ENCODE measurements at regions not wholly inside any gene's neighbourhood (a gene's known extent, or its start where the extent isn't known, plus 50 kb on each side); places are given as distances from the start of the nearest gene placed in this dataset.

DNA sequence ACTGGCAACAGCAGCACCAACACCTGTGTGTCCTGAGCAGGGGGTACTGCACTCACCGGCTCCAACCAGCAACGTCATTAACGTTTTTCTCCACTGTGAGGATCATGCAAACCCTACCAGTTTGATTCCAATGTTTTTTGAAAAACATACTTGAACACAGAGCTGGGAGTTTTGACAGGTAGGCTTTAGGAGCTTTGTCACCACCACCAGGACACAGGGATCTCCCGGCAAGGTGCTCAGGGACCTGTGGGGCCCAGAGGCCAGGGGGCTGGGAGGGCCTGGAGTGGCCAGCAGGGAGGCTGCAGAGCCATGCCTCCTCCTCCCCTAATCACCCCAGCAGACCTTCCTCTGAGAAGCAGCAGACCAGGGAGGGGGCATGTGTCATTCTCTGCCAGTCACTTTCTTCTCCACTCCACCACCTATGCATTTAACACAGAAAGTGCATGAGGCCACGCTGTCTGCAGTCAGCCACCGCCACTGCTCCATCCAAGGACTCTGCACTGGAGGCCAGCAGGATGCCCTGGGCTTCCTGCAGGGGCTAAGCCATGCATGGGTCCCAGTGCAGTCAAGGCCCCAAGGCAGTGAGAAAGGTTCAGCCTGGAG, 768.2 kb downstream of the KCNJ18 start:
- Histone ChIP-seq H3K27ac (ENCODE audit: low read depth, low read length) (no peak overlapping the region), H3K27me3 (ENCODE audit: control insufficient read depth, insufficient read depth, low read length) (no peaks in the 10 kb centered on the region), H3K9me3 (ENCODE audit: control insufficient read depth, insufficient read depth, low read length) (peaks cover 35% of the 10 kb centered on the region), H3K4me3 (ENCODE audit: low read depth, low read length) (no peak overlapping the region)
- CTCF ChIA-PET, result no interaction called here
- POLR2A ChIA-PET, result no interaction called here
- TF ChIP-seq, protein P1, sequence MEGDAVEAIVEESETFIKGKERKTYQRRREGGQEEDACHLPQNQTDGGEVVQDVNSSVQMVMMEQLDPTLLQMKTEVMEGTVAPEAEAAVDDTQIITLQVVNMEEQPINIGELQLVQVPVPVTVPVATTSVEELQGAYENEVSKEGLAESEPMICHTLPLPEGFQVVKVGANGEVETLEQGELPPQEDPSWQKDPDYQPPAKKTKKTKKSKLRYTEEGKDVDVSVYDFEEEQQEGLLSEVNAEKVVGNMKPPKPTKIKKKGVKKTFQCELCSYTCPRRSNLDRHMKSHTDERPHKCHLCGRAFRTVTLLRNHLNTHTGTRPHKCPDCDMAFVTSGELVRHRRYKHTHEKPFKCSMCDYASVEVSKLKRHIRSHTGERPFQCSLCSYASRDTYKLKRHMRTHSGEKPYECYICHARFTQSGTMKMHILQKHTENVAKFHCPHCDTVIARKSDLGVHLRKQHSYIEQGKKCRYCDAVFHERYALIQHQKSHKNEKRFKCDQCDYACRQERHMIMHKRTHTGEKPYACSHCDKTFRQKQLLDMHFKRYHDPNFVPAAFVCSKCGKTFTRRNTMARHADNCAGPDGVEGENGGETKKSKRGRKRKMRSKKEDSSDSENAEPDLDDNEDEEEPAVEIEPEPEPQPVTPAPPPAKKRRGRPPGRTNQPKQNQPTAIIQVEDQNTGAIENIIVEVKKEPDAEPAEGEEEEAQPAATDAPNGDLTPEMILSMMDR (IDR thresholded peaks at IDR 0.05; ENCODE audit: low read depth, low read length), result no peak
- no peak for DNase-seq (ENCODE audit: low read depth, low spot score)

DNA sequence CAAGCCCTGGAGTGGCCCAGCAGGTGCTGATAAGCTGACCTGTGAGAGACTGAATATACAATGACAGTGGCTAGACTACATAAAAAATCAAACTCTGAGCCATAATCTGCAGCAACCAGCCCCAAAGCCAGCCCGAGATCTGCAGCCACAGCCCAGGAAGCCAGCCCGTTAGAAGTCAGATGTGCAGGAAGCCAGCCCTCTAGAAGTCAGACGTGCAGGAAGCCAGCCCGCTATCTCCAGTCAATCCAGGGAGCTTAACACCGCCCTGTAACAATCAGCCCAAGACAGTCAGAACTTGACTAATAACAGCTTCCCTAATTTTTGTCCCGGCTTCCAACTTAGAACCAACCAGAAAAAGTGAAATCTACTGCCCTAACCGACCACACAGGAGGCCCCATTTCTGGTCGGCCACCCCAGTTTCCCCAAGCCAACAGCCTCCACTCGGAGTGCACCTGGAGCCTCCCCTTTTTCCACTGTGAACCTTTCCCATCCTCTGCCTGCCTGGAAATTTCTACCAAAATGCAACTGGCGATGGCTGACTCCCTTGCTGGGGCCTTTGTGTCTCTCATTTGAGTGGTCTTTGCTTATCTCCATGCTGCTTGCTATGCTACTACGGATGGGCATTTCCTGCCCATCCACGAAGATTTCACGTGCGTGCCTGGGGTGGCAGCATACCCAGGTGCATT, 769.3 kb downstream of the KCNJ18 start:
- no peaks in the 10 kb centered on the region for H3K27me3 ChIP-seq (ENCODE audit: control insufficient read depth, insufficient read depth, low read length)
- TF ChIP-seq, protein P1 (IDR thresholded peaks at IDR 0.05; ENCODE audit: low read depth, low read length), result no peak
- CTCF ChIA-PET, result no interaction called here

DNA sequence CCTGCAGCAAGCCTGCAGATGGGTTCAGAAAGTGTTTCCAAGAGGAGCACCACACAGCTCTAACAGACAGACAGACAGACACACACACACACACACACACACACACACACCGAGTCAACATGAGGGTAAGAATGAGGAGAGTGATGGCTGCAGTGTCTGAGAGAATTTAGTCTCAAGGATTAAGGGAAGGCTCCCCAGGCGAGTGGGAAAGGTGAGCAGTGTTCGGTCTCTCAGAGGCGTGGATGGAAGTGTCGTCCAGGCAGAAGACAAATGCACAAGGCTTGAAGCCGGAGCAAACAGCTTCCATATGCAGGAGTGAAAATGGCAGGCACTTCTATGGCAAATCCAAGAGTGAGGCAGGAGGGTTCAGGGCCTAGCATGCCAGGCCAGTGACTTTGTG, 770.1 kb downstream of the KCNJ18 start:
- Histone ChIP-seq H3K9me3 (ENCODE audit: control insufficient read depth, insufficient read depth, low read length) (peaks cover 43% of the 10 kb centered on the region), H3K27ac (ENCODE audit: low read depth, low read length) (no peak overlapping the region), H3K27me3 (ENCODE audit: control insufficient read depth, insufficient read depth, low read length) (no peaks in the 10 kb centered on the region), H3K4me3 (ENCODE audit: low read depth, low read length) (no peak overlapping the region)
- ChIA-PET CTCF (no interaction called here), POLR2A (no interaction called here)
- TF ChIP-seq, protein P1 (IDR thresholded peaks at IDR 0.05; ENCODE audit: low read depth, low read length), result no peak
- no peak for DNase-seq (ENCODE audit: low read depth, low spot score)

More for the DNA sequence above, 769.3 kb downstream of the KCNJ18 start:
- POLR2A ChIA-PET, result no interaction called here
- Histone ChIP-seq H3K27ac (ENCODE audit: low read depth, low read length) (no peak overlapping the region), H3K4me3 (ENCODE audit: low read depth, low read length) (no peak overlapping the region), H3K9me3 (ENCODE audit: control insufficient read depth, insufficient read depth, low read length) (peaks cover 39% of the 10 kb centered on the region)
- no peak for DNase-seq (ENCODE audit: low read depth, low spot score)

DNA sequence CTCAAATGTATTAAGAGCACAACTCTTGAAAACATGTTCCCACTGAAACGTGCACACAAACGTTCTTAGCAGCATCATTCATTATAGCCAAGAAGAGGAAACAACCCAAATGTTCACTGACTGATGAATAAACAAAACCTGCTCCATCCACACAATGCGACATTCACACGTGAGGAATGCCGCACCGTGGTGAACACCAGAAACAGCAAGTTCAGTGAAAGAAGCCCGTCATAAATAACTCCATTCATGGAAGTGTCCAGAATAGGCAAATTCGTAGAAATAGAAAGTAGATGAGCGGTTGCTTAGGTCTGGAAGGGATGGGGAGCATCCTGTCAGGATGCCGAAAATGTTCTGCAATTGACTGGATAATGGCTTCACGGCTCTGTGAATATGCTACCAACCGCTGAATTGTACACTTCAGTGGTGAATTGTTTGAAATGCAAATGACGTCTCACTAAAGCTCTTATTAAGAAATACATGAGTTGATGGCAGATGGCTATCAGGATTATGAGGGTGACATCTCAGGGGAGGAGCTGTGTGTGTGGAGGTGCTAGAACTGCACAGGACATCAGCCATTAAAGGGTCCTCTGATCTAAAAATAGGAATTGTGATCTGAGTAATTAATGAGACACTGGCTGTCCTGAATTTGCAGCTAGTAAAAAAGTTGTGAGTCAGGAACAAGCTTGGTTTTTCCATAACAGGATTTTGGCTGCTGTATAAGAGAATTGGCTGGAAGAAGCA, 771.0 kb downstream of the KCNJ18 start:
- DNase-seq (ENCODE audit: low read depth, low spot score), result no peak
- CTCF ChIA-PET, result no interaction called here
- Histone ChIP-seq H3K9me3 (ENCODE audit: control insufficient read depth, insufficient read depth, low read length) (peaks cover 51% of the 10 kb centered on the region), H3K4me3 (ENCODE audit: low read depth, low read length) (no peak overlapping the region), H3K27me3 (ENCODE audit: control insufficient read depth, insufficient read depth, low read length) (no peaks in the 10 kb centered on the region), H3K27ac (ENCODE audit: low read depth, low read length) (no peak overlapping the region)
- TF ChIP-seq, protein P1 (IDR thresholded peaks at IDR 0.05; ENCODE audit: low read depth, low read length), result no peak
- POLR2A ChIA-PET, result no interaction called here

DNA sequence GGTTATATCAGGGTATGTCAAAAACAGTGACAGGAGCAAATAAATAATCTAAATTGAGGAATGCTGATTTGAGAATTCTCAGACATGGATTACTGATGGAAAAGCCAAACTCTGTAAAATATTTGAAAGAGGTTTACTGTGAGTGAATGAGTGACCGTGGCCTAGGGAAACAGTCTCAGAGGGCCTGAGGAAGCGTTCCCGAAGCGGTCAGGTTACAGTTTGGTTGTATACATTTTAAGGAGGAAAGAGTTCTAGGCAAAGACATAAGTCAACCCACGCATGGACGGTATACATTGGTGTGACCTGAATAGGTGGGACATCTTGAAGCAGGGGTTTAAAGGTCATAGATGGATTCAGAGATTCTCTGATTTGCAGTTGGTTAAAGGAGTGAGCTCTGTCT, 771.7 kb downstream of the KCNJ18 start:
- ChIA-PET POLR2A (no interaction called here), CTCF (no interaction called here)
- Histone ChIP-seq H3K27ac (ENCODE audit: low read depth, low read length) (no peak overlapping the region), H3K9me3 (ENCODE audit: control insufficient read depth, insufficient read depth, low read length) (peaks cover 54% of the 10 kb centered on the region), H3K4me3 (ENCODE audit: low read depth, low read length) (no peak overlapping the region), H3K27me3 (ENCODE audit: control insufficient read depth, insufficient read depth, low read length) (no peaks in the 10 kb centered on the region)
- DNase-seq (ENCODE audit: low read depth, low spot score), result no peak
- TF ChIP-seq, protein P1 (IDR thresholded peaks at IDR 0.05; ENCODE audit: low read depth, low read length), result no peak

Measured in AG04450 (cell line).